Adrenal gland (tissue), 5 donors: ENCODE measurements at regions not wholly inside any gene's neighbourhood (a gene's known extent, or its start where the extent isn't known, plus 50 kb on each side); places are given as distances from the start of the nearest gene placed in this dataset.
"Not testable (repeated sequence)": the region's sequence is repeated elsewhere in the genome, so short reads cannot be mapped to it uniquely, and the experiment has no call there.

Experiments
- CTCF ChIP-seq, 6 experiments: fragments of 450-650 bp in 4 of 6; fragments of 200-600 bp in 2 of 6; sonication (generic) in 1 of 6; IDR thresholded peaks; 1 replicate in 5 of 6; 2 replicates in 1 of 6; pipeline versions ENCODE4 v1.5.1 to v1.8.0; 2016 to 2021; ENCODE audit warnings: antibody characterized with exemption in 6 of 6, mild to moderate bottlenecking in 2 of 6, moderate library complexity in 1 of 6
- POLR2A ChIP-seq, 2 donors: fragments of 450-650 bp; IDR thresholded peaks; one replicate each; pipeline ENCODE4 v1.6.1; 2017; ENCODE audit warnings: antibody characterized with exemption in 2 of 2, mild to moderate bottlenecking in 2 of 2, moderate library complexity in 1 of 2
- donor health status: DM: no; HTN: no; CAD: no.

- not testable (repeated sequence) for TF ChIP-seq CTCF, POLR2A (IDR thresholded peaks at IDR 0.05)
Measured at GRCh38 chr2:180872781-180873180, 107.6 kb upstream of the UBE2E3 start.
